Neural cell (in vitro differentiated cells): ENCODE measurements at regions not wholly inside any gene's neighbourhood (a gene's known extent, or its start where the extent isn't known, plus 50 kb on each side); places are given as distances from the start of the nearest gene placed in this dataset.

ENCODE experiments used
- H2AFZ ChIP-seq: fragments of 200-600, 300-800 bp; sonication (generic), shearing (Covaris generic); 2 replicates; pipeline ENCODE4 v1.6.0; 2014; ENCODE audit warnings: low read depth, mild to moderate bottlenecking, antibody characterized with exemption, low read length, moderate library complexity
- H3F3A ChIP-seq: fragments of 200-600 bp; shearing (Covaris generic); 2 replicates; pipeline ENCODE4 v1.6.1; 2016; ENCODE audit warnings: mild to moderate bottlenecking, moderate library complexity, mixed read lengths, antibody characterized with exemption, low read length; ENCODE audit not compliant: insufficient read depth, poor library complexity, severe bottlenecking
- H3K27ac ChIP-seq: fragments of 200-600, 300-800 bp; sonication (generic), shearing (Covaris generic); 2 replicates; pipeline ENCODE4 v1.5.1; 2014; ENCODE audit warnings: mild to moderate bottlenecking, low read length, moderate library complexity
- H3K27me3 ChIP-seq: fragments of 300-800, 200-600 bp; sonication (generic), shearing (Covaris generic); 2 replicates; pipeline ENCODE4 v1.6.0; 2014; ENCODE audit warnings: mild to moderate bottlenecking, low read depth, low read length, moderate library complexity; ENCODE audit not compliant: insufficient read depth
- H3K36me3 ChIP-seq: fragments of 300-800, 200-600 bp; sonication (generic), shearing (Covaris generic); 2 replicates; pipeline ENCODE4 v1.5.1; 2014; ENCODE audit warnings: mild to moderate bottlenecking, antibody characterized with exemption, low read length, moderate library complexity; ENCODE audit not compliant: insufficient read depth
- H3K4me2 ChIP-seq: fragments of 300-800, 200-600 bp; sonication (generic), shearing (Covaris generic); 2 replicates; pipeline ENCODE4 v1.6.0; 2014; ENCODE audit warnings: mild to moderate bottlenecking, low read length
- H3K4me3 ChIP-seq: fragments of 300-800, 200-600 bp; sonication (generic), shearing (Covaris generic); 2 replicates; pipeline ENCODE4 v1.5.1; 2014; ENCODE audit warnings: mild to moderate bottlenecking, low read length, moderate library complexity
- H3K79me2 ChIP-seq: fragments of 200-600 bp; shearing (Covaris generic); replicated peaks from 2 replicates; pipeline ENCODE4 v1.6.0; 2014; ENCODE audit warnings: mild to moderate bottlenecking, low read length, moderate library complexity; ENCODE audit not compliant: insufficient read depth
- H3K9ac ChIP-seq: fragments of 300-800, 200-600 bp; sonication (generic), shearing (Covaris generic); 2 replicates; pipeline ENCODE4 v1.6.1; 2016; ENCODE audit warnings: mild to moderate bottlenecking, low read length, mixed read lengths
- H3K9me2 ChIP-seq: fragments of 200-600 bp; shearing (Covaris generic); 2 replicates; pipeline ENCODE4 v1.6.1; 2016; ENCODE audit warnings: mild to moderate bottlenecking, low read length, mixed read lengths; ENCODE audit not compliant: insufficient read depth
- H3K9me3 ChIP-seq: fragments of 200-600, 300-800 bp; sonication (generic), shearing (Covaris generic); 2 replicates; pipeline ENCODE4 v1.6.1; 2016; ENCODE audit warnings: mild to moderate bottlenecking, mixed run types, low read length, moderate library complexity, mixed read lengths
- H4K20me1 ChIP-seq: fragments of 200-600 bp; shearing (Covaris generic); 2 replicates; pipeline ENCODE4 v1.6.1; 2016; ENCODE audit warnings: mild to moderate bottlenecking, mixed run types; ENCODE audit not compliant: insufficient read depth
- EP300 ChIP-seq: fragments of 450-650 bp; conservative IDR thresholded peaks from 2 replicates; pipeline ENCODE4 v1.6.1; 2014; ENCODE audit warnings: antibody characterized with exemption, mild to moderate bottlenecking, moderate library complexity; ENCODE audit not compliant: poor library complexity, severe bottlenecking
- EZH2 ChIP-seq: fragments of 200-600, 300-800 bp; shearing (Covaris generic), sonication (generic); IDR thresholded peaks from 2 replicates; pipeline ENCODE4 v1.6.1; 2014; ENCODE audit warnings: antibody characterized with exemption, low read length, borderline replicate concordance, mild to moderate bottlenecking; ENCODE audit not compliant: insufficient read depth, poor library complexity, severe bottlenecking
- MXI1 ChIP-seq: fragments of 450-650 bp; conservative IDR thresholded peaks from 2 replicates; pipeline ENCODE4 v1.6.1; 2014; ENCODE audit warnings: antibody characterized with exemption, mild to moderate bottlenecking; ENCODE audit not compliant: poor library complexity, severe bottlenecking
- POLR2AphosphoS5 ChIP-seq: IDR thresholded peaks from 2 replicates; pipeline ENCODE4 v1.6.1; 2012
- RAD21 ChIP-seq: fragments of 450-650 bp; conservative IDR thresholded peaks from 2 replicates; pipeline ENCODE4 v1.6.1; 2014; ENCODE audit warnings: antibody characterized with exemption, mild to moderate bottlenecking, moderate library complexity
- SMC3 ChIP-seq: fragments of 450-650 bp; conservative IDR thresholded peaks from 2 replicates; pipeline ENCODE4 v1.6.1; 2014; ENCODE audit warnings: antibody characterized with exemption, mild to moderate bottlenecking, moderate library complexity; ENCODE audit not compliant: poor library complexity
- TAF1 ChIP-seq: IDR thresholded peaks from 2 replicates; pipeline ENCODE4 v1.6.1; 2012; ENCODE audit warnings: low read depth
- TF ChIP-seq, protein P1 (sequence below): fragments of 450-650 bp; IDR thresholded peaks from 2 replicates; pipeline ENCODE4 v1.5.1; 2014; ENCODE audit warnings: antibody characterized with exemption, mild to moderate bottlenecking, moderate library complexity; ENCODE audit not compliant: poor library complexity, severe bottlenecking
- TF ChIP-seq, protein P2 (sequence below): IDR thresholded peaks from 2 replicates; pipeline ENCODE4 v1.6.1; 2012; ENCODE audit warnings: borderline replicate concordance

DNA sequence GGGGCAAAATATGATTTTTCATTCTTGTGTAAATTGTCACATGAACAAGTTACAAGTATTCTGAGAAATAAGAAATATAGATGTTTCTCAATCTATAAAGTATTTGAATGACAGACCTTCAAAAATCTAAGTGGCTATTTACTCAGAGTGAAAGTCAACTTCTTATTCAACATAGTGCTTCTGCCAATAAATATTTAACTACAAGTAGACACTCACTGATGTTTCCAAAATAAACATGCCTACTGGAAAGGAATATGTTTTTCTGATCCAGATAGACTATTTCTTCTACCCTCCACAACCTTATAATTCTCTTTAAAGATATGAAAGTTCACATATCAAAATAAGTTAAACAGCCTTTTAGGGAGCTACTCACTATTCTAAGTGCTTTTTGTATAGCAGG lies 296.3 kb downstream of the DSC3 start:
- H3K9ac ChIP-seq, result no peak overlapping the region
- H3K9me3 ChIP-seq, result no peaks in the 10 kb centered on the region
- no peak overlapping the region for H3K4me3 ChIP-seq
- no peaks in the 10 kb centered on the region for H3K27me3 ChIP-seq
- no peaks in the 10 kb centered on the region for H3K36me3 ChIP-seq
- no peaks in the 10 kb centered on the region for H3K79me2 ChIP-seq
- no peak overlapping the region for H3K4me2 ChIP-seq
- H2AFZ ChIP-seq, result no peak overlapping the region
- no peaks in the 10 kb centered on the region for H3F3A ChIP-seq
- no peak overlapping the region for H3K27ac ChIP-seq
- TF ChIP-seq POLR2AphosphoS5, result no peak
- TF ChIP-seq, protein P1, sequence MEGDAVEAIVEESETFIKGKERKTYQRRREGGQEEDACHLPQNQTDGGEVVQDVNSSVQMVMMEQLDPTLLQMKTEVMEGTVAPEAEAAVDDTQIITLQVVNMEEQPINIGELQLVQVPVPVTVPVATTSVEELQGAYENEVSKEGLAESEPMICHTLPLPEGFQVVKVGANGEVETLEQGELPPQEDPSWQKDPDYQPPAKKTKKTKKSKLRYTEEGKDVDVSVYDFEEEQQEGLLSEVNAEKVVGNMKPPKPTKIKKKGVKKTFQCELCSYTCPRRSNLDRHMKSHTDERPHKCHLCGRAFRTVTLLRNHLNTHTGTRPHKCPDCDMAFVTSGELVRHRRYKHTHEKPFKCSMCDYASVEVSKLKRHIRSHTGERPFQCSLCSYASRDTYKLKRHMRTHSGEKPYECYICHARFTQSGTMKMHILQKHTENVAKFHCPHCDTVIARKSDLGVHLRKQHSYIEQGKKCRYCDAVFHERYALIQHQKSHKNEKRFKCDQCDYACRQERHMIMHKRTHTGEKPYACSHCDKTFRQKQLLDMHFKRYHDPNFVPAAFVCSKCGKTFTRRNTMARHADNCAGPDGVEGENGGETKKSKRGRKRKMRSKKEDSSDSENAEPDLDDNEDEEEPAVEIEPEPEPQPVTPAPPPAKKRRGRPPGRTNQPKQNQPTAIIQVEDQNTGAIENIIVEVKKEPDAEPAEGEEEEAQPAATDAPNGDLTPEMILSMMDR, result no peak
- no peak for TF ChIP-seq RAD21
- no peak for TF ChIP-seq MXI1
- TF ChIP-seq EP300, result no peak
- no peak for TF ChIP-seq SMC3
- TF ChIP-seq, protein P2, sequence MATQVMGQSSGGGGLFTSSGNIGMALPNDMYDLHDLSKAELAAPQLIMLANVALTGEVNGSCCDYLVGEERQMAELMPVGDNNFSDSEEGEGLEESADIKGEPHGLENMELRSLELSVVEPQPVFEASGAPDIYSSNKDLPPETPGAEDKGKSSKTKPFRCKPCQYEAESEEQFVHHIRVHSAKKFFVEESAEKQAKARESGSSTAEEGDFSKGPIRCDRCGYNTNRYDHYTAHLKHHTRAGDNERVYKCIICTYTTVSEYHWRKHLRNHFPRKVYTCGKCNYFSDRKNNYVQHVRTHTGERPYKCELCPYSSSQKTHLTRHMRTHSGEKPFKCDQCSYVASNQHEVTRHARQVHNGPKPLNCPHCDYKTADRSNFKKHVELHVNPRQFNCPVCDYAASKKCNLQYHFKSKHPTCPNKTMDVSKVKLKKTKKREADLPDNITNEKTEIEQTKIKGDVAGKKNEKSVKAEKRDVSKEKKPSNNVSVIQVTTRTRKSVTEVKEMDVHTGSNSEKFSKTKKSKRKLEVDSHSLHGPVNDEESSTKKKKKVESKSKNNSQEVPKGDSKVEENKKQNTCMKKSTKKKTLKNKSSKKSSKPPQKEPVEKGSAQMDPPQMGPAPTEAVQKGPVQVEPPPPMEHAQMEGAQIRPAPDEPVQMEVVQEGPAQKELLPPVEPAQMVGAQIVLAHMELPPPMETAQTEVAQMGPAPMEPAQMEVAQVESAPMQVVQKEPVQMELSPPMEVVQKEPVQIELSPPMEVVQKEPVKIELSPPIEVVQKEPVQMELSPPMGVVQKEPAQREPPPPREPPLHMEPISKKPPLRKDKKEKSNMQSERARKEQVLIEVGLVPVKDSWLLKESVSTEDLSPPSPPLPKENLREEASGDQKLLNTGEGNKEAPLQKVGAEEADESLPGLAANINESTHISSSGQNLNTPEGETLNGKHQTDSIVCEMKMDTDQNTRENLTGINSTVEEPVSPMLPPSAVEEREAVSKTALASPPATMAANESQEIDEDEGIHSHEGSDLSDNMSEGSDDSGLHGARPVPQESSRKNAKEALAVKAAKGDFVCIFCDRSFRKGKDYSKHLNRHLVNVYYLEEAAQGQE, result no peak
- TF ChIP-seq EZH2, result no peak
- no peak for TF ChIP-seq TAF1
- no peaks in the 10 kb centered on the region for H4K20me1 ChIP-seq
- no peaks in the 10 kb centered on the region for H3K9me2 ChIP-seq

DNA sequence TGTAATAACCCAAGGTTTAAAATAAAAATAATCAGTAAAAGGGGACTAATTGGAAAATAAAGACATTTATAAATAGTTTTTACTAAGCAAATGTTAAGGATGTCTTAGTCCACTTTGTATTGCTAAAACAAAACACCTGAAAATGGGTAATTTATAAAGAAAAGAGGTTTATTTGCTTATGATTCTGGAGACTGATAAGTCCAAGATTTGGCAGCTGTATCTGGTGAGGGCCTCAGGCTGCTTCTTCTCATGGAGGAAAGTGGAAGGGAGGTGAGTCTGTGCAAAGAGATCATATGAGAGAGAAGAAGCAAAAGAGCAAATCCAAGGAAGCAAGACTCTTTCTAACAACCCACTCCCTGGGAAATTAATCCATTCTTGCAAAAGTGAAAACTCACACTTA lies 299.5 kb downstream of the DSC3 start:
- Histone ChIP-seq H3K9me3 (no peaks in the 10 kb centered on the region), H3F3A (no peaks in the 10 kb centered on the region), H2AFZ (no peak overlapping the region), H4K20me1 (no peaks in the 10 kb centered on the region), H3K4me3 (no peak overlapping the region), H3K27me3 (no peaks in the 10 kb centered on the region), H3K79me2 (no peaks in the 10 kb centered on the region), H3K36me3 (no peaks in the 10 kb centered on the region), H3K9me2 (no peaks in the 10 kb centered on the region), H3K27ac (no peak overlapping the region), H3K9ac (no peak overlapping the region), H3K4me2 (no peak overlapping the region)
- TF ChIP-seq SMC3 (no peak), EP300 (no peak), RAD21 (no peak), TAF1 (no peak), POLR2AphosphoS5 (no peak)
- TF ChIP-seq, protein P2, result no peak
- TF ChIP-seq, protein P1, result no peak
